Inflammatory macrophage treated with lipopolysaccharide for 1 hour (primary cell): ENCODE measurements at regions not wholly inside any gene's neighbourhood (a gene's known extent, or its start where the extent isn't known, plus 50 kb on each side); places are given as distances from the start of the nearest gene placed in this dataset.

Source experiments
- DNase-seq, 2 donors: peaks; one replicate each; pipeline ENCODE4 v3.0.0-alpha.2; 2020 to 2022

DNA sequence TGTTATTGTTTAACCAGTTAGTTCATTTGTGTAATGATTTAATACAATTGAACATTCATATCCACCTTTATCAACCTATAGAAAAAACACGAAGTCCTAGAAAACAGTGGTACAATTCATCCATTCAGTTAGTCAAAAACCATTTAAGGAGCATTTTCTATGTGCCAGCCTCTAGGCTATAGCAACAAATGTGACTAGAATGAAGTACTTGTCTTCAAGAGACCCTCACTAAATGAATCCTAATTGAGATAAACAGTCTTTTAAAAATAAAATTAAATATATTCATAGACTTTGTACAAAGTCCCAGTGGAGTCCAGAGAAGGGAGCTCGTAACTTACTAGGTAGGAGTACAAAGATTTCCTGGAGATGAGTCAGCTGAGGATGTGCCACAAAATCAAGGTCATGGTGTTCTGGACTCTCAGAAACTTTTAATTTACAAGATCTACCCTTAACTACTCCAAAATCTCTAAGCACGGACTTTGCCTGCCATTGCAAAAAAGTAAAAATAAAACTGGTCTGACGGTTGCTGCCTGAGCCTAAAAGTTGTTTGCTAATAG lies 430.7 kb upstream of the DCN start:
- no peak for DNase-seq

- no peak for DNase-seq
Observed at GRCh38 chr12:91610561-91610960, 427.9 kb upstream of the DCN start.

- no peak for DNase-seq
Observed at GRCh38 chr12:91609283-91609682, 426.7 kb upstream of the DCN start.

DNA sequence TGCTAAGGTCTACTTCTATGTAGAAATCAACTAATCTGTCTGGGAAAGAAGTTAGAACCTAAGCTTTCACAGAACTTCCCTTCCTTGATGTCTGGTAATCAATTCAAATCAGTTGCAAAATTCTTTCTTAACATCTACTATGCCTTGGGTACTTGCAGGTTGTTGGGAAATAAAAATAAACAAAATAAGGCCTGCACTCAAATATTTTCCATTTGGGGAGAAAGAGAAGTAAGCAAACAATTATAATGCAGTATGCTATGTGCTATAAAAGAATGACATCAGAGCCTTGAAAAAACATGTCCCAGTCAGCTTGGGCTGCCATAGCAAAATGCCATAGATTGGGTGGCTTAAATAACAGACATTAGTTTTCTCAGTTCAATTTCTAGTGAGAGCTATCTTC lies 425.9 kb upstream of the DCN start:
- DNase-seq: no peak

- no peak for DNase-seq
Observed at GRCh38 chr12:91606662-91607377, 424.2 kb upstream of the DCN start.

- DNase-seq: no peak
Observed at GRCh38 chr12:91604897-91605296, 422.3 kb upstream of the DCN start.

GRCh38 chr12:91603060-91603459 lies 420.4 kb upstream of the DCN start:
- DNase-seq: no peak

DNA sequence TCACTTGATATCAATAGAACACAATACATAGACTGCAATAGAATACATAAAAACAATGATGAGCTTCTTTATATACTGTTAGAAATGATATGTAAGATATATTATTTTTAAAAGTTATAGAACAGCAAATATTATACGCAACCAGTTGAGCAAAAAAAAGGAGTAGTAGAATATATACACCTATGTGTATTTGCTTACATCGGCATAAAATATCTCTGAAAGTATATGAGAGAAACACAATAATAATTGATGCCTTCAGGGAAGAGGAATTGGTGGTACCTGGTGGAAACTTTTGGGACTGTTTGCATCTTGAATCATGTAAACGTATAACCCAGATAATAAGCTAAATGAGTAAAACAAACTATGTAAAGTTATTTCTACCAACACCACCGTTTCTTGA lies 418.4 kb upstream of the DCN start:
- no peak for DNase-seq

GRCh38 chr12:91594715-91595114 lies 412.1 kb upstream of the DCN start:
- DNase-seq: no peak

- DNase-seq: no peak
Observed at GRCh38 chr12:91591639-91591987, 409.0 kb upstream of the DCN start.

DNA sequence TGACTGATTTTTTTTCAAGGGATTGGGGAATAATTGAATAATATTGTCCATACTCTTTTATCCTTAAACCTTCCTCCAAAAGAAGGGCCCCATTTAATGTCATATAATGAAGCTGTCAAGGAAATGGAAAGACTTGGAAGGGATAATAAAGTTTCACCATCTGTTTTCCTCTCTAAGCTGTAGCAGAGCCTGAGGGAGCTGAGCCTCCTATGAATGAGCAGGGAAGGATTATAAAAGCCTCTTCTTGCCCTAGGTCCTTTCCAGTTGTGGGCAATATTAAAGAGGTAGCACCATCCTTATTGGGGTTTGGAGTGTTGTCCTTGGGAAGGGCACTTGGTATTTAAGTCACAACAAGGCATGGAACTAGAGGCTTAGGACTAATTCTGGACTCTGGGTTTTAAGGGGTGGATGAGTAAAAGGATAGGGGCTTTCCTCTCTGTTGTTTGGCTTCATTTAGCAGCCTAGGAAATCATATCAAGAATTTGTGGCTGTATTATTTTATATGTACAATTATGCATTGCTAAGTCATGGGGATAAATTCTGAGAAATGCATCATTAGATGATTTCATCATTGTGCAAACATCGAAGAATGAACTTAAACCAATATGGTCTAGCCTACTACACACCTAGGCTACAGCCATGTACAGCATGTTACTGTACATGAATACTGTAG lies 408.5 kb upstream of the DCN start:
- DNase-seq: no peak

DNA sequence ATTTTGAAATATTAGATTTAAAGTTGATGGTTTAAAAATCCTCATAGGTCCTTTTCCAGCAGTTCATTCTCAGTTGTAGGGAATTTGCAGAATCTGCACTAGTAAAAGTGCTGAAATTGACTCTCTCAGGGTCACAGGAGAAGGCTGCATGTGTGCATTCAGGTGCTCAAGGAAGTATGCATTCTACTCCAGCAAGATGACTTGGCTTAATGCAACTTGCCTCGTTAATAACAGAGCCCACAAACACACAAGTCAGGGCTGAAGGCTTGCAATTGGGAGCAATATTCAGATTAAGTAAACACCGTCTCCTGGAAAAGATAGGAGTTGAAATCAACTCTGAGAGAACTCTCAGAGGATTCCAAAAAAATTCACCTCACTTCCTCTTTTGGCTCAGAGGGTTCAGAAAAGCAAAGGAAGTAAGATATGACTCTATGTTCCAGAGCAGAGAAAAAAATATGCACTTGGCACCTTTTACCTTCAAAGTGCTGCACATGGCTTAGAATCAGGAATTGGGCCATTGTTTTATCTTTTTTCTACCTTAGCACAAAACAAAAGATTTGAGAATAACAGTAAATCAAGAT lies 406.3 kb upstream of the DCN start:
- no peak for DNase-seq

DNA sequence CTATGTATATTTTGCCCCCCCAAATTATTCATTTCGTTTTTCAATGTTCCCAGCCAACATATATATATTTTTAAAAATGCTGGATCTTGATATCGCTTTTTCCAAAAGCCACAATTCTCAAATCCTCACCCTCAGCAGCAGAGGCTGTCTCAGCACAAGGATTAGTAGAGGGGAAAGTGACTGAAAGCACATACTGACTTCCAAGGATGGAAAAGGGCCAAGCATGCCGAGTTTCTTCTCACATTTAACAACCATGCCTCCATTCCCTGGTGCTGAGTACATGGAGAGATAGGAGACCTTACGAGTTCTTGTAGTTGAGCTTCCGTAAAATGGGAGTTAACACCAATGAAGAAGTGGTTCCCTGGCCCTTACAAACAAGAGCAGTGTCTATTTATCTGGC lies 403.4 kb upstream of the DCN start:
- DNase-seq: no peak

DNA sequence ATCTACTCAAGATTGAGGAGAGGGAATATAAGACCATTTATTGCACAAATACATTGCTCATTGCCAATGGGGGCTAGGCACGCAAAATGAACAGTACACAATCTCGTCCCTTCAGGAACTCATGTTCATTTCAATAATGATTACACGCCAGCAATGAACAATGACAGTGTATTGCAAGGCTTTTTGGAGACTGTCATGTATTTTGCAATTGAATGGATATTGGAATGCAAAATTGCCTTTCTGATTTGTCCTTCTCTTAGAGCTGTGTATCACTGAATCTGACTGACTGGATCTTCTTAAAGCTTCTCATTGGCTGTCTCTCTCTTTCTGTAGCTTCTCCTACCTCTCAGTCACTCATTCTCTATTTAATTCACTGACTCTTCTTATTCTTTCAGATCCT lies 400.2 kb upstream of the DCN start:
- no peak for DNase-seq

GRCh38 chr12:91579516-91580263 lies 397.1 kb upstream of the DCN start:
- no peak for DNase-seq

DNA sequence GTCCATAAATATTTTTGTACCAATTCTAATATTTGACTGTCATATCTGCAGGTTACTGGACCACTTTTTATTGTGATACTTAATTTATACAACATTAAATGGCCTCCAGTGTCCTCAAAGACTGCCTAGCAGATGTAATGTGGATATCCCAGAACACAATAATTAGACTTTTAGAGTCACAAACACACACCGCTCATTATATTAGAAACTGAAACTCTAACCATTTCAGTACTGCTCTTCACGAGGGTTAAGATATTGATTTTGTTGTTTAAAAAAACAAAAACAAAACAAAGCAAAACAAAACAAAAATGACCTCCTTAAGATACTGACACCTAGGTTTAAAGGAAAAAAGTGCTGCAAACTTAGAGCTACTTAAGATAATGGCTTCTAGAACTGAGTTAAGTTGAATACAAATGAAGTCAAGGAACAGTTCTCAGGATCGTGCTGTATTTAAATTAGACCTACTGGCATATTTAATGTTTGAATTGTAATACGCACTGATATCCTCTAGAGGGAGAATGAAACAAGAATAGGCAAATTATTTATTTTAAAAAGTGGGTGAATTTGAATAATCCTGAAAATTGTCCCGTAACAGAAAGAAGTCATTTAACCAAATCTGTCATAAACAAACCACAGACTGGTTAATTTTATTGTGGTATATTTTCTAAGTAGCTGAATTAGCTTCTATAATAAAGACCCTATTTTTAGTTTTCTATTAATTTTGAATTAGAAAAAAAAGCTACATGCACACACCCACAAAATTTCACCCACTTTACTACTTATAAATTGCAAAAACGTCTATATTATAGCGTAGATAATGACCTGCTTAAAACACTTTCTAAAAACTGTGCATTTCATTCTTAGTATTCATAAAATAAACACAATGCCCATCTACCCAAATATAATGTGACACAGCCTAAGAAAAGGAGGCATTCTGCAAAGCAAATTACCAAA lies 395.2 kb upstream of the DCN start:
- DNase-seq: peak; percentile 21 to 45

DNA sequence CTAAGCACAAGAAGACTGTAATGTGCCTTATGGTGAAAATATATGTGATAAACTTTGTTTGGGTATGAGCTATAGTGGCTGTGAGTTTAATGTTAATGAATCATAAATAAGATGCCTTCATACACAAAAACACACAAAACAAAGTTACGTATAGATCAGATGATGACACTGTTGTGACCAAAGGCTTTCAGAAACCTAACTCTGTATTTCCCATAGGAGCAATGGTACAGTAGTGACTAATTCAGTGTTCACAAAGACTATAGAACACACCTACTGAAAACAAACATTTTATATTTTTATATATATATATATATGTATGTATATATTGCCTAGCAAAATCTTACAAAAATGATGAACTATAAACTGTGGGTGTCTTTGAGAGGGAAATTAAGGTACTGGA lies 393.8 kb upstream of the DCN start:
- DNase-seq: no peak

DNA sequence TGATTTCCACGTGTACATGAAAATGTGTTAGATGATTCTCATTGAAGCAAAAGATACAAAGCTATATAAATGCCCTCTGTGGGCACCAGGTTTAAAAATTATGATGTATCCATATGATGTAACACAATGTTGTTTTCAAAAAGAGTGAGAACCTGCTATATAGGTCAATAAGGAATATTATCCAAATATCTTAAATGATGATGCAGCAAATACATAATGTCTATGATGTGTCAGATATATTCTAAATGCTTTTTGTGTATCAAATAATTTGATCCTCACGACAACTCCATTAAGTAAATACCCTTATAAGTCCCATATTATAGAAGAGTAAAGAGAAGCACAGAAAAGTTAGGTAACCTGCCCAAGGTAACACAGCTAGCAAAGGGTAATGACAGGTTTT lies 393.0 kb upstream of the DCN start:
- DNase-seq: no peak

DNA sequence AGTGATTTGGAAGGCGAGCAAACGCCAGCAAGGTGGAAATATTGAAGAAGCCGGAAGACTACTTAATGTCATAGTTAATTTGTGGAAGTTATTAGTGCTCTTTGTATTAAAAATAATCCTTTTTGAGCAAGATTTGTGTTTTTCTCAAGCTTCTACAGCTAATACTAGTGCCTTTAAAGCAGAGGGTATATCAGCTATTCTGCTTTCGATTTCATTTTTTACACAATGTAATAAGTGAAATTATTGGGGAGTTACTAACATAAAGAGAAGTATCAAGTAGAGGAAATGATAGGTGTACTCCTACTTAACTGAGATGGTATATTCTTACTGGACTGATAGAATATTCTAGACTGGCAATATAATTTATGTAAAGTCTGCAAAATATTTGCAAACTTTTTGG lies 392.4 kb upstream of the DCN start:
- DNase-seq: no peak

- no peak for DNase-seq
Observed at GRCh38 chr12:91574391-91574790, 391.8 kb upstream of the DCN start.

DNA sequence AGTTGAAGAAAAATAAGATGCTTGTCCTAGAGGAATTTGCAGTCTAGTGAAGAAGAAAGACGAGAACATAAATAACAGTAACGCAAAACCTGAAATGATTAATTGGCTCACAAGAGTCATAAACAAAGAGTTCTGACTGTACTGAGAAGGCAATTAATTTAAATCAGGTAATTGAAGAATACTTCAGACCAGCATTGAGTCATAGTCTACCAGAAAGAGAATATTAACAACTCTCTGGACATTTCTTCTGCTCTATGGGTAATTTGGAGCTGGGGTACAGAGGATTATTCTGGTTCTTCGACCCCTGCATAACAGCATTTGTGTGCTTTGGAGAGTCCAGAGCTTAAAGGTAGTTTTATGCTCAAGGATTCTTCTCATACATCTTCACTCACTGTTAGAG lies 390.3 kb upstream of the DCN start:
- DNase-seq: no peak

DNA sequence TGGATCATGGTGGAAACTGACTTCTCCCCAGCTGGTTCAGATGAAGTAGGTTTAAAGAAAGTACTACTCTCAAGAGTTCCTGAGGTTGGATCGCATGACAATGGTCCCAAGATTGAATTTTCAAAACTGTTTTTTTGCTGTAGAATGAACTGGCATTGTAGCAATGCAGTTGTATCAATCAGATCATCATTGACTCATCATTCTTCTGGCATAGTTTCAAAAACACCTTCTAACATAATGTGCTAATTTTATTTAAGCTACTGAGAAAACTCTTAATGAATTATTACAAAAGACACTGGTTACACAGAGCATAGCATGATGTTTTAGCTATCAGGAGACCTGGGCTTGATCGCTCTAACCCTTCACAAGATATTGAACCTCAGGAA lies 384.5 kb upstream of the DCN start:
- no peak for DNase-seq
